Lung (tissue), 11 donors: ENCODE measurements at regions not wholly inside any gene's neighbourhood (a gene's known extent, or its start where the extent isn't known, plus 50 kb on each side); places are given as distances from the start of the nearest gene placed in this dataset.

Source experiments
- ATAC-seq: fragments of 200-7000 bp; cut with Tn5 transposase; one replicate; pipeline ENCODE4 v1.9.1; 2020; ENCODE audit warnings: moderate number of reproducible peaks; ENCODE audit not compliant: insufficient read depth, low FRiP score
- DNase-seq, 3 donors: peaks; one replicate each; pipeline ENCODE4 v3.0.0-alpha.2; 2013 to 2017
- H3K27ac ChIP-seq, 2 donors: one replicate each; pipeline ENCODE4 v1.5.1; 2013; ENCODE audit warnings: mild to moderate bottlenecking in 2 of 2, moderate library complexity in 2 of 2, control low read depth in 1 of 2, inconsistent platforms in 1 of 2, low read depth in 1 of 2, low read length in 1 of 2
- H3K27me3 ChIP-seq, 3 donors: one replicate each; pipeline ENCODE4 v1.5.1; 2013; ENCODE audit warnings: low read length in 2 of 3; ENCODE audit not compliant: control insufficient read depth in 3 of 3, insufficient read depth in 3 of 3
- H3K36me3 ChIP-seq, 4 donors: one replicate each; pipeline ENCODE4 v1.5.1; 2013; ENCODE audit warnings: low read length in 4 of 4, mild to moderate bottlenecking in 1 of 4, moderate library complexity in 1 of 4; ENCODE audit not compliant: control insufficient read depth in 4 of 4, insufficient read depth in 4 of 4
- H3K4me1 ChIP-seq, 5 donors: one replicate each; pipeline ENCODE4 v1.5.1; 2013; ENCODE audit warnings: low read length in 5 of 5, mild to moderate bottlenecking in 2 of 5, moderate library complexity in 1 of 5; ENCODE audit not compliant: control insufficient read depth in 5 of 5, insufficient read depth in 5 of 5
- H3K4me3 ChIP-seq: one replicate; pipeline ENCODE4 v1.5.1; 2013; ENCODE audit warnings: mild to moderate bottlenecking, control low read depth, moderate library complexity
- H3K9ac ChIP-seq, 2 donors: one replicate each; pipeline ENCODE4 v1.5.1; 2013; ENCODE audit warnings: low read length in 2 of 2, control low read depth in 1 of 2; ENCODE audit not compliant: insufficient read depth in 1 of 2
- H3K9me3 ChIP-seq, 4 donors: one replicate each; pipeline ENCODE4 v1.5.1; 2013; ENCODE audit warnings: low read length in 3 of 4, mild to moderate bottlenecking in 1 of 4, moderate library complexity in 1 of 4; ENCODE audit not compliant: control insufficient read depth in 4 of 4, insufficient read depth in 3 of 4
- CTCF ChIP-seq: IDR thresholded peaks from 2 replicates; pipeline ENCODE4 v1.5.1; 2012; ENCODE audit warnings: mild to moderate bottlenecking; ENCODE audit errors: control extremely low read depth, extremely low read depth
- WGBS, 2 donors: extraction: QIAGEN DNeasy Blood & Tissue Kit; methylation state at CpG; one replicate each; pipeline ENCODE4 v1.1.7; 2013; 5-methylcytosine and 5-hydroxymethylcytosine counted together
- donor health status: control.
- donor health status: control.
- donor health status: Bipolar disorder and iron deficiency.
- donor health status: healthy.
- donor health status: DM: yes; HTN: yes; CAD: no.

GRCh38 chr22:48876951-48877350 lies 950.7 kb downstream of the BRD1 start:
- H3K9ac ChIP-seq, result no peak overlapping the region
- no peak overlapping the region for H3K4me3 ChIP-seq
- no peak overlapping the region for H3K27ac ChIP-seq
- H3K27me3 ChIP-seq, result peaks cover 0 to 3% (median 0%) of the 10 kb centered on the region in 3 donors
- H3K4me1 ChIP-seq, result no peaks in the 10 kb centered on the region
- no peak for DNase-seq
- no peak for TF ChIP-seq CTCF
- no peak for ATAC-seq
- whole genome bisulfite sequencing, 2 donors, result 67 to 74% methylated on average over 4 of the region's 4 CpGs
- H3K36me3 ChIP-seq, result no peaks in the 10 kb centered on the region
- peaks cover 0 to 6% (median 0%) of the 10 kb centered on the region in 4 donors for H3K9me3 ChIP-seq

- 47 to 61% methylated on average over 5 of the region's 5 CpGs for WGBS, 2 donors
- H3K4me1 ChIP-seq, result no peaks in the 10 kb centered on the region
- peaks cover 0 to 6% (median 0%) of the 10 kb centered on the region in 3 donors for H3K27me3 ChIP-seq
- ATAC-seq, result no peak
- H3K4me3 ChIP-seq, result no peak overlapping the region
- no peak for TF ChIP-seq CTCF
- H3K36me3 ChIP-seq, result no peaks in the 10 kb centered on the region
- peaks cover 0 to 5% (median 0%) of the 10 kb centered on the region in 4 donors for H3K9me3 ChIP-seq
- no peak for DNase-seq
- no peak overlapping the region for H3K27ac ChIP-seq
- H3K9ac ChIP-seq, result no peak overlapping the region
Measured at GRCh38 chr22:48874956-48875355, 952.7 kb downstream of the BRD1 start.

GRCh38 chr22:48873191-48873520 lies 954.5 kb downstream of the BRD1 start:
- TF ChIP-seq CTCF, result no peak
- no peak overlapping the region for H3K9ac ChIP-seq
- no peak overlapping the region for H3K4me3 ChIP-seq
- DNase-seq, result no peak
- peaks cover 0 to 6% (median 0%) of the 10 kb centered on the region in 3 donors for H3K27me3 ChIP-seq
- H3K36me3 ChIP-seq, result no peaks in the 10 kb centered on the region
- no peaks in the 10 kb centered on the region for H3K4me1 ChIP-seq
- peaks cover 0 to 5% (median 0%) of the 10 kb centered on the region in 4 donors for H3K9me3 ChIP-seq
- ATAC-seq, result no peak
- H3K27ac ChIP-seq, result no peak overlapping the region
- 88 to 95% methylated on average over 3 of the region's 3 CpGs for WGBS, 2 donors
